ENCODE measurements at regions not wholly inside any gene's neighbourhood (a gene's known extent, or its start where the extent isn't known, plus 50 kb on each side); places are given as distances from the start of the nearest gene placed in this dataset.

DNA sequence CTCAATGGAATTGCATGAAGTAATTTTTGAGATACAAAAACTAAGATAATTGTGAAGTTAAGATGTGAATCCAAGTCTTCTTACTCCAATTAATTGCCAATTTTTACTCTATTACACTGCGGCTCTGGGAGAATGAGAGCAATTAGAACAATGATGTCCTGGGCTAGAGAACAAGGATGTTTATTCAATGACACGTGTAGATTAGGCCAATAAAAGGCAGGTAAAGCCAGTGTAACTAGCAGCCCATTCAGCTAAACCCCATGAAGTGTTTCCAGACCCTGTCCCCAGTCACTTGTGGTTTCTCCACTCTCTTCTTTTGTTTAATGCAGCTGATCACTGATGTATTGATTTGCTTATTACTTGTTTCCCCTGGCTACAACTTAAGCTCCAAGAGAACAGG, 381.1 kb upstream of the ARHGEF26 start:
- Histone ChIP-seq H3K4me2 (replicated peaks; ENCODE audit: extremely low read depth, low read length, poor library complexity, severe bottlenecking) (no peak overlapping the region), H3K9me3 (replicated peaks in 1 of 2; ENCODE audit: control insufficient read depth in 1 of 2, insufficient read depth in 1 of 2, low read length in 2 of 2) (no peaks in the 10 kb centered on the region), H3K4me1 (ENCODE audit: control insufficient read depth in 1 of 2, insufficient read depth in 2 of 2, low read length in 2 of 2) (no peaks in the 10 kb centered on the region), H3K36me3 (replicated peaks in 1 of 2; ENCODE audit: control insufficient read depth in 1 of 2, insufficient read depth in 2 of 2, low read length in 2 of 2) (no peaks in the 10 kb centered on the region), H3K4me3 (replicated peaks in 1 of 3; ENCODE audit: low read depth in 2 of 3, low read length in 3 of 3) (no peak overlapping the region), H3K9ac (ENCODE audit: insufficient read depth, low read length, poor library complexity, severe bottlenecking) (no peak overlapping the region), H3K79me2 (ENCODE audit: insufficient read depth, low read length) (no peaks in the 10 kb centered on the region), H3K27ac (ENCODE audit: low read depth in 1 of 2, low read length in 2 of 2) (no peak overlapping the region), H2AFZ (ENCODE audit: insufficient read depth, low read depth, low read length, poor library complexity, severe bottlenecking) (no peak overlapping the region), H4K20me1 (ENCODE audit: insufficient read depth, low read length) (no peaks in the 10 kb centered on the region), H3K27me3 (ENCODE audit: control insufficient read depth in 2 of 2, insufficient read depth in 2 of 2, low read length in 2 of 2) (no peaks in the 10 kb centered on the region)
- no peak for DNase-seq
- TF ChIP-seq, protein P1, sequence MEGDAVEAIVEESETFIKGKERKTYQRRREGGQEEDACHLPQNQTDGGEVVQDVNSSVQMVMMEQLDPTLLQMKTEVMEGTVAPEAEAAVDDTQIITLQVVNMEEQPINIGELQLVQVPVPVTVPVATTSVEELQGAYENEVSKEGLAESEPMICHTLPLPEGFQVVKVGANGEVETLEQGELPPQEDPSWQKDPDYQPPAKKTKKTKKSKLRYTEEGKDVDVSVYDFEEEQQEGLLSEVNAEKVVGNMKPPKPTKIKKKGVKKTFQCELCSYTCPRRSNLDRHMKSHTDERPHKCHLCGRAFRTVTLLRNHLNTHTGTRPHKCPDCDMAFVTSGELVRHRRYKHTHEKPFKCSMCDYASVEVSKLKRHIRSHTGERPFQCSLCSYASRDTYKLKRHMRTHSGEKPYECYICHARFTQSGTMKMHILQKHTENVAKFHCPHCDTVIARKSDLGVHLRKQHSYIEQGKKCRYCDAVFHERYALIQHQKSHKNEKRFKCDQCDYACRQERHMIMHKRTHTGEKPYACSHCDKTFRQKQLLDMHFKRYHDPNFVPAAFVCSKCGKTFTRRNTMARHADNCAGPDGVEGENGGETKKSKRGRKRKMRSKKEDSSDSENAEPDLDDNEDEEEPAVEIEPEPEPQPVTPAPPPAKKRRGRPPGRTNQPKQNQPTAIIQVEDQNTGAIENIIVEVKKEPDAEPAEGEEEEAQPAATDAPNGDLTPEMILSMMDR (IDR thresholded peaks at IDR 0.05): no peak
- Mint-ChIP-seq H3K27me3 (ENCODE audit: low read depth in 3 of 3) (no peaks in the 10 kb centered on the region), H3K36me3 (no peaks in the 10 kb centered on the region), H3K27ac (no peak overlapping the region), H3K4me3 (no peak overlapping the region), H3K9me3 (peaks cover 2 to 6% (median 3%) of the 10 kb centered on the region in 7 donors), H3K4me1 (no peaks in the 10 kb centered on the region)
- no CpG with 5 or more reads among the region's 2 CpGs for WGBS (ENCODE audit: insufficient coverage)
- intact Hi-C loops (cut with micrococcal nuclease): no loop called here

DNA sequence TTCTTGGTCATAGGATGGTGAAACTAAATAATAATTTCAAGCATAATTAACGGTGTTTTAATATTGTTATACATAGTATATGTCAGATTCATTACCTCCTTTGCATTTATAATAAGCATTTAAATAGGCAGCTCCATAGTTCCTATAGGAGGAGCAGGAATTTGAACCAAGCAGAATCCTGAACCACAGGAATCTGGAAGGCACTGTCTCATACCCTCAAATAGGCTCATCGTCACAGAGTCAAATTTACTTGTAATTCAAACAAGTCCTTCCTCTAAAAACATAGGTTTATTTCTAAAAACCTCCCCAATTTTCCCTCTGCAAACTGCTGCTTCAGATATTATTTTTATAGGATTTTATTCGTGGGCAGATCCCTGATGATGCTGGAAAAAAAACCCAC, 376.3 kb upstream of the ARHGEF26 start:
- no peak overlapping the region for H3K4me2 ChIP-seq (replicated peaks; ENCODE audit: extremely low read depth, low read length, poor library complexity, severe bottlenecking)
- H3K27me3 ChIP-seq (ENCODE audit: control insufficient read depth in 2 of 2, insufficient read depth in 2 of 2, low read length in 2 of 2): no peaks in the 10 kb centered on the region
- Mint-ChIP-seq H3K9me3 (peaks cover 0 to 2% (median 0%) of the 10 kb centered on the region in 7 donors), H3K36me3 (no peaks in the 10 kb centered on the region), H3K27me3 (ENCODE audit: low read depth in 3 of 3) (no peaks in the 10 kb centered on the region), H3K4me3 (no peak overlapping the region), H3K27ac (no peak overlapping the region), H3K4me1 (no peaks in the 10 kb centered on the region)
- H3K27ac ChIP-seq (ENCODE audit: low read depth in 1 of 2, low read length in 2 of 2): no peak overlapping the region
- H3K79me2 ChIP-seq (ENCODE audit: insufficient read depth, low read length): no peaks in the 10 kb centered on the region
- TF ChIP-seq, protein P1 (IDR thresholded peaks at IDR 0.05): no peak
- H3K4me1 ChIP-seq (ENCODE audit: control insufficient read depth in 1 of 2, insufficient read depth in 2 of 2, low read length in 2 of 2): no peaks in the 10 kb centered on the region
- intact Hi-C loops (cut with micrococcal nuclease): no loop called here
- H2AFZ ChIP-seq (ENCODE audit: insufficient read depth, low read depth, low read length, poor library complexity, severe bottlenecking): no peak overlapping the region
- no peaks in the 10 kb centered on the region for H3K36me3 ChIP-seq (replicated peaks in 1 of 2; ENCODE audit: control insufficient read depth in 1 of 2, insufficient read depth in 2 of 2, low read length in 2 of 2)
- no peak overlapping the region for H3K9ac ChIP-seq (ENCODE audit: insufficient read depth, low read length, poor library complexity, severe bottlenecking)
- H4K20me1 ChIP-seq (ENCODE audit: insufficient read depth, low read length): no peaks in the 10 kb centered on the region
- no peaks in the 10 kb centered on the region for H3K9me3 ChIP-seq (replicated peaks in 1 of 2; ENCODE audit: control insufficient read depth in 1 of 2, insufficient read depth in 1 of 2, low read length in 2 of 2)
- H3K4me3 ChIP-seq (replicated peaks in 1 of 3; ENCODE audit: low read depth in 2 of 3, low read length in 3 of 3): no peak overlapping the region
- no CpG with 5 or more reads among the region's 3 CpGs for WGBS (ENCODE audit: insufficient coverage)
- DNase-seq: no peak

Measured in CD14-positive monocyte (primary cell).